Neural crest cell (in vitro differentiated cells): ENCODE measurements at regions not wholly inside any gene's neighbourhood (a gene's known extent, or its start where the extent isn't known, plus 50 kb on each side); places are given as distances from the start of the nearest gene placed in this dataset.

Source experiments
- DNase-seq: peaks from one replicate; pipeline ENCODE4 v3.0.0; 2021; ENCODE audit warnings: low read depth, mixed read lengths, low spot score
- H3K27ac Mint-ChIP-seq: one replicate; pipeline ENCODE4 v1.8.0; 2021; ENCODE audit warnings: mild to moderate bottlenecking, mixed read lengths; ENCODE audit not compliant: unreplicated experiment
- H3K27me3 Mint-ChIP-seq: 2 replicates; pipeline ENCODE4 v1.8.0; 2021; ENCODE audit warnings: low read depth, mild to moderate bottlenecking, mixed read lengths
- H3K36me3 Mint-ChIP-seq: 2 replicates; pipeline ENCODE4 v1.8.0; 2021; ENCODE audit warnings: low read depth, mild to moderate bottlenecking, mixed read lengths
- H3K4me1 Mint-ChIP-seq: 2 replicates; pipeline ENCODE4 v1.8.0; 2021; ENCODE audit warnings: mixed read lengths
- H3K4me3 Mint-ChIP-seq: one replicate; pipeline ENCODE4 v1.8.0; 2021; ENCODE audit warnings: mild to moderate bottlenecking, mixed read lengths
- H3K9me3 Mint-ChIP-seq: 2 replicates; pipeline ENCODE4 v1.8.0; 2021; ENCODE audit warnings: mixed read lengths
- CTCF ChIP-seq: fragments of 200-600 bp; sonication (generic); conservative IDR thresholded peaks from 2 replicates; pipeline ENCODE4 v1.5.0; 2021; ENCODE audit warnings: antibody characterized with exemption, mild to moderate bottlenecking

GRCh38 chr17:55829995-55830612, 79.3 kb downstream of the PCTP start:
- Mint-ChIP-seq H3K27ac (no peak overlapping the region), H3K4me1 (peaks cover 13% of the 10 kb centered on the region), H3K4me3 (no peak overlapping the region), H3K9me3 (no peaks in the 10 kb centered on the region), H3K36me3 (no peaks in the 10 kb centered on the region), H3K27me3 (peaks cover 65% of the 10 kb centered on the region)
- TF ChIP-seq CTCF: no peak
- no peak for DNase-seq

GRCh38 chr17:55830699-55831471, 80.0 kb downstream of the PCTP start:
- Mint-ChIP-seq H3K9me3 (no peaks in the 10 kb centered on the region), H3K27me3 (peaks cover 63% of the 10 kb centered on the region), H3K4me3 (no peak overlapping the region), H3K36me3 (no peaks in the 10 kb centered on the region), H3K27ac (no peak overlapping the region), H3K4me1 (peaks cover 13% of the 10 kb centered on the region)
- no peak for DNase-seq
- no peak for TF ChIP-seq CTCF

GRCh38 chr17:55833306-55833705, 82.5 kb downstream of the PCTP start:
- TF ChIP-seq CTCF: no peak
- Mint-ChIP-seq H3K4me3 (no peak overlapping the region), H3K36me3 (no peaks in the 10 kb centered on the region), H3K4me1 (peaks cover 13% of the 10 kb centered on the region), H3K27me3 (peaks cover 55% of the 10 kb centered on the region), H3K9me3 (peaks cover 3% of the 10 kb centered on the region), H3K27ac (no peak overlapping the region)
- DNase-seq: no peak

- no peaks in the 10 kb centered on the region for H3K36me3 Mint-ChIP-seq
- H3K27me3 Mint-ChIP-seq: peaks cover 35% of the 10 kb centered on the region
- no peak overlapping the region for H3K27ac Mint-ChIP-seq
- TF ChIP-seq CTCF: no peak
- no peak for DNase-seq
- no peak overlapping the region for H3K4me3 Mint-ChIP-seq
- H3K4me1 Mint-ChIP-seq: no peaks in the 10 kb centered on the region
- no peaks in the 10 kb centered on the region for H3K9me3 Mint-ChIP-seq
These were observed 91.7 kb downstream of the PCTP start for GRCh38 chr17:55842405-55843158.

GRCh38 chr17:55843785-55844184, 92.9 kb downstream of the PCTP start:
- Mint-ChIP-seq H3K4me3 (no peak overlapping the region), H3K36me3 (no peaks in the 10 kb centered on the region), H3K9me3 (no peaks in the 10 kb centered on the region), H3K4me1 (no peaks in the 10 kb centered on the region), H3K27me3 (peaks cover 30% of the 10 kb centered on the region), H3K27ac (no peak overlapping the region)
- no peak for DNase-seq
- no peak for TF ChIP-seq CTCF
